COLO668 (cell line): ENCODE measurements at regions not wholly inside any gene's neighbourhood (a gene's known extent, or its start where the extent isn't known, plus 50 kb on each side); places are given as distances from the start of the nearest gene placed in this dataset.

ENCODE experiments used
- DNase-seq: peaks from one replicate; lab custom pipeline; 2025; ENCODE audit not compliant: unreplicated experiment; lab: John Stamatoyannopoulos, UW

DNA sequence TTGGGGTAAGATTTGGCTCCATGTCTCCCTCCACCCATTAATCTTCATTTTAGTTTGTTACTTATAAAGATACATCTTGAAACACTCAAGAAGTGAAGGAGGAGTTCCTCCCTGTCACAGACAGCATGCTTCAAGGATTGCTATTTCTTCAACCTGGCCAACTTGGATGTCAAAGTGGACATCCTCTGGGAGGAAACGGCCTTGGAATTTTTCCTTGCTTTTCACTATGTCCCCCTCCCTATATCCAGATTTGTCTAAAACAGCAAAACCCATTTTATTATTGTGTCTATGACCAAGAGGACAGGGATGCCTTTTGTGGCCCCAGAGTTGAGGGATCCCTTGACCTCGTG is 242.9 kb downstream of the LPIN1 start:
- DNase-seq, result no peak

DNA sequence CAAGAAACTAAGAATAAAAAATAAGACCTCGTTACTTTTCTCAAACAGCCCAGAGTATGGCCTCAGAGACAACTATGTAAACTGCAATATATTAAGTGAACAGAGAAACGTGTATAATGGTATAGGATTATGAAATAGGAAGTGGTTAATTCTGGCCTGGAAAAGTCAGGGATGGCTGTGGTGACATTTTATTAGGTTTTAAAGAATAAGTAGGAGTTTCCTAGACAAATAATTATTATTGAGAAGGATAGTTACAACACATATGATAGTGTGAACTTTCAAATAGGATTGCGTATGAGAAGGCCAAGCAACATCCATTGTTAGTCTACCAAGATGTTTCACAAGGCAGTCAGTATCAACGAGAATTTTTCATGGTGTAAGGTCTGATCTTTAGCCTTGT is 244.1 kb downstream of the LPIN1 start:
- DNase-seq, result no peak

DNA sequence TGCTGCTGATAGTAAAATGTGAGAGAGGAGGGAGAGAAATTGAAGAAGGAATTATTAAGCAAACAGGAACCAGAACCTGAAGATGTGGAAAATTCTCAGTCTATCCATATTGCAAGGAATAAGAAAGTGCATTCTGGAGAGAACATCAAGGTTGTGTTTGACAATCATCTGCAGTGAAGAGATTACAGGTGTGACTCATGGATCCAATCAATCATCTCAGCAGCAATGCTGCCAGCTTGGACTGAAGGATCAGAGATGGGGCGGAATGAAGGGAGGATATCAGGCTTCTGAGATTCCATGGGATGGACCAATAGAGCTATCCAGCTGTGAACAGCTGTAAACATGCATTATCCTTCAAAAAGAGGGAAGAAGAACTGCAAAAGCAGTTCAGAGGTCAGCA is 247.3 kb downstream of the LPIN1 start:
- no peak for DNase-seq

DNA sequence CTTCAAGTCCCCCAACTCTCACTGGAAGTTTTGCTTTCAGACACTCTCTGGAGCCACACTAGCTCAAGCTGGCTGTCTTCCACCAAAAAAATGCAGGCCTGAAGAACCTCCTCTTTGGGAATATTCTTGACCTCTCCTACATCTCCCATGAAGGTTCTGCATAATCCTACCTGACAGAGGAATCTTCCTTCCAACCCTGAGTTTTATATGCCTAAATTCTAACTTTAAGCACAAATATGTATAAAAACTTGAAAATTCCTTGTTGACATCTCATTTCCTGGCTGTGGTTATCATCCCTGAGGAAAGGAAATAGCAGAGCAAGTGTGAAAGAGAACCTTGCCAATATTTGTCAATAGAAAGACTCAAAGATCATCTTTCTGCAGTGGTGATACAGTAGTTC is 249.0 kb downstream of the LPIN1 start:
- no peak for DNase-seq

DNA sequence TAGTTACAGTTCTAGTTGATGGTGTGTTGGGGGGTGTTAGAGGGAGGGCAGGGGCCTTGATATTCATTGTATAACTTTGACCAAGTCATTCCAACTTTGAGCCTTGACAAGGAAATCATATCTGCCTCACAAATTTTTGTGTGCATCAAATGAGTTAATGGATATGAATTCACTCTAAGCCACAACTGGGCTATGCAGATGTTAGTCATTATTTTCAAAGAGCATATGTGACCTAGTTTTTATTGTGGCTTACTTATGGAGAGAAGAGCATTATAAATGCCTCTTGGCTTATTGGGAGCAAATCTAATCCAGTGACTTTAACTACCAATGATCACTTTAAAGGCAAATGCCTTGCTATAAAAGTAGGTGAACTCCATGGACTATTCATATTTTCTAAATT is 250.2 kb downstream of the LPIN1 start:
- no peak for DNase-seq

DNA sequence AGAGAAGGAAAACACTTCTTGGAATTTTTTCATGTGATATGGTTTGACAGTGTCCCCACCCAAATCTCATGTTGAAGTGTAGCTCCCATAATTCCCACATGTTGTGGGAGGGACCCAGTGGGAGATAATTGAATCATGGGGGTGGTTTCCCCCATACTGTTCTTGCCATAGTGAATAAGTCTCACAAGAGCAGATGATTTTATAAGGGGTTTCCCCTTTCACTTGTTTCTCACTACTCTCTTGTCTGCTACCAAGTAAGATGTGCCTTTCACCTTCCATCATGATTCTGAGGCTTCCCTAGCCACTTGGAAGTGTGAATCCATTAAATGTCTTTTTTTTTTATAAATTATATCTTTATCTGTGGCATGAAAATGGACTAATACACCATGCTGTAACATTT is 250.7 kb downstream of the LPIN1 start:
- DNase-seq, result no peak

DNA sequence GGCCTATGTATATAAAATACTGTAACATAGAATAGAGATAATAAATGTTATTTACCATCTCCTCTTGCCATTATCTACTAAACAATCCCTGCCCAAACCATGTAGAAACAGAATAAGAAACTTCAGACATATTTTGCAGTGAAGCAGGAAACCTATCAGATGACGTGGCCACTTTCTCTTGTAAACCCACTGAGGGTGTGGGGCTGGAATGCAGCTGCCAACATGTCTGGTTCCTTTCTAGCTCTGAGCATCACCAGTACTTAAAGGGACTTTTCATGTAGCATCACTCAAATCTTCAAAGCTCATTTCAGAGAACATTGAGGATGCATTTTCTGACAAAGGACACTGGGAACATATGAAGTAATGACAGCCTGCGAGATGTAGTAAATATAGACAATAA is 251.8 kb downstream of the LPIN1 start:
- DNase-seq, result no peak

DNA sequence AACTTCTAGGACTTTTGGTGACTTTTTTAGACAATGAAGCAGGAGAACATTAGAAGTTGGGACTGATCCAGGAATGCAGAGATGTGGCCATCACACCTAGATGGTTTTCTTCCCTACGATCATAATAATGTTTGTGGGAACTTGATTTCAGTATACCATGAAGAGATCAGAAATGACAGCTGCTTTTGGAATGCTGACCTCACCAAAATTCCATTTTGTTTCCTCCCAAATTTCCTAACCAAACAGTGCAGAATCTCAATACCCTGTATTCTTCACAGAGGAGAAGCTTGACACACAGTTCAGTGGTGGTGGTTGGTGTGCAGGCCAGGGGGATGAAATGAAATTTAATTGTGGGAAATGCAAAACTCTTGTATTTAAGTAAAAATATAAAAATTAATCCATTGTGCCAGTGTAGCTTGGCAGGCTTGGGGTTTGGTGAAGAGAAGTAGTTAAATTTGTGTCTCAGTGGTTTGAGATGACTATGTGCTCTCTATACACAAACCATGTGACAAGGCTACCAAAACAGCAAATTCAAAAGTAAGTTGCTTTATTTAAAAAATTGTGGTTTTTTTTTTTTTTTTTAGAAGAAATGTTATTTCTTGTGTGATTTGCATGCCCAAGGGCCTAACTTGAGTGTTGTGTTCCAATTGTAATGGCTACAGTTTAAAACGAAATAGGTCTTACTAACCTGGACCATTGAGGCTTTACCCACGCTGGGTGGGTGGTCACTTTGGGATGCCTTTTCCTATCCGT is 252.4 kb downstream of the LPIN1 start:
- DNase-seq, result no peak

DNA sequence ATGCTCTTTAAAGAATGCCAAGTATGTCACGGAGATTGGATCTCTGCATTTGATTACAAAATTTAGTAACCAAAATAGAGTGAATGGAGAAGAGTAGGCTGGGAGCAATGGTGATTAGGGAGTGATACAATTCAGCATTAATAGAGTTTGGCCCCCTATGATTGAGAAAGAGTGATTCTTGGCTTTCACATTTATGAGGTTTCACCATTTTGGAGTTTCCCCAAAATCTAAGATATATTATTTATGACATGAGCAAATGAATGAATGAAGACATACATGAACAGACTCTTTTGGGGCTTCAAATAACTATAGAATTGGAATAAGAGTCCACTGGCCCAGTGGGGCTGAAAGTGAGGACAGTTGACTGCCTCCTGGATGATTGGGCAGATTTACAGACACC is 255.2 kb downstream of the LPIN1 start:
- DNase-seq, result no peak

DNA sequence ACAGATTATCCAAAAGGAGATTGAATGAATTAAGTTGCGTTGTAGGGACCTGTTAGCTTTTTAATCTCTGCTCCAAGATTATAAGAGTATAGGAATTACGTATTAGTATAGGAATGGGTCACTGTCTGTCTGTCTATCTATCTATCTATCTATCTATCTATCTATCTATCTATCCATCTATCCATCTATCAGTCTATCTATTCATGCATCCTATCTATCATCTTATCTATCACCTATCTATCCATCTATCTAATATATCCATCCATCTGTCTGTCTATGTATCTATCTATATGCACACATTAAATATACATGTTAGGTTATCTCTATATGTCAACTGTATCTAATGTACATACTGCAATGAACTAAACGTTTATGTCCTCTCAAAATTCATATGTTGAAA is 255.8 kb downstream of the LPIN1 start:
- DNase-seq, result no peak

DNA sequence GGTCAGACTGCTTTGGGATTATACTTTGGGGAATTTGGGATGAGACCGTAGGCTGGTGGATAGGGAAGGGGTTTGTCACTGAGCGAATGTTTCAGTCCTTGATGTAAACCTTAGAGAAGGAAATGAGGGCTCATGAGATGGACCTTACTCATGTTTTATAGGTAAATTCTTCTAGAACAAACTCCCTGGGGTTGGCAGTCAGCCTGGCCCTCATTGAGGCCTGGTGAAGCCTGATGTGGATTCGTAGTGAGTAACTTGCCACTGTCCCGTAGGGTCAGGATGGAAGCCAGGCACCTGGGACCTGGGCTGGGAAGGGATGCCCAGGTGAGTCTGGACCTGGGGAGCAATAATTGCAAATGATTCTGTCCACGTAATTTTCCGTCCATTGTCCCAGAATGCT is 258.3 kb downstream of the LPIN1 start:
- no peak for DNase-seq

DNA sequence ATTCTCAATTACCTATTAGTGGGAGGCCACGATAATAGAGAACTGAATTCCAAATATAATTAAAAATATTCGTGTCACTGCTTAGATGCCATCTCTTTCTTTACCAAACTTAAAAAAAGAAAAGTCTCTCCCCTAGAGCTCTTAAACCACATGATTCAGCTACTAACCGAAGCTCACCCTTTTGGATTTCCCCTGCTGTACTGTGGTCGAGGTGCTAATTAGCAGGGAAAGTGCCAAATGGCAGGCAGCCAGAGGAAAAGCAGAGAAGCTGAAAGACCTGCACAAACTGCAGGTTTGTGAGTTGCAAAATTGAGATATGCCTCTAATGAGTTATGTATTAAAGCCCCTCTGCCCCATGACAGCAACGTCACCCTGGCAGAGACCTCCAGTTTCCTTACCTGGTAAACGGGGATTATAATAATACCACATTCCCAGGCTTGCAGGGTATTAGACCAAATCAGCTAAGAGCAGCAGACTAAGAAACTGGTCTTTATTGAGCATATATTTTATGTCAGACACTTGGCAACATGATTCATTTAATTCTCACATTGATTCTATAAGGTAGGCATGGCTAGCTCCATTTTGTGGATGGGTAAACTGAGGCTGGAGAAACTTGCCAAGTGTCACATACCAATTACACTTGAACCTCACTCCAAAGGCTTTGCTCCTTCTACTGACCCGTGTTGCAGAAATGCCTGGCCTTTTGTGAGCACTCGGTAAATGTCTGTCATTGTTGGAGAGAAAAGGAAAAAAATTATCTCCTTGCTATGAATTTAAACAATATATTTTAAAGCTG is 259.7 kb downstream of the LPIN1 start:
- no peak for DNase-seq

DNA sequence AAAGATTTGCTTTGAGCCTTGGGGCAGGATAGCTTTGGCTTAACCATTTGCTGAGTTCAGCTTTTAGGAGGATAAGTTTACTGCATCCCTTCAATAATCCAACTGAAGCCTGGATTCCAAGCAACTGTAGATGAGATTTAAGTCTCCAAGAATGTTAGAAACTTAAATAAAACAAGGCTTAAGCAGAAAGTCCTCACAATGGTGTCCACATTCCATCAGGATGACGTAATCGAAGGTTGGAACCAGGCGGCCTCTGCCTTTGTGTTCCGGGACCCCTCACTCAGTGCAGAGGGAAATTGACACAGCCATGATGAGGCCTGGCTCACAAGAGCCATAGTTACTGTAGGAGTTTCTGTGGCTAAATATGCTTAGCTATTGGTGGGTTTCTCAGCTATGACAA is 260.4 kb downstream of the LPIN1 start:
- DNase-seq, result no peak

DNA sequence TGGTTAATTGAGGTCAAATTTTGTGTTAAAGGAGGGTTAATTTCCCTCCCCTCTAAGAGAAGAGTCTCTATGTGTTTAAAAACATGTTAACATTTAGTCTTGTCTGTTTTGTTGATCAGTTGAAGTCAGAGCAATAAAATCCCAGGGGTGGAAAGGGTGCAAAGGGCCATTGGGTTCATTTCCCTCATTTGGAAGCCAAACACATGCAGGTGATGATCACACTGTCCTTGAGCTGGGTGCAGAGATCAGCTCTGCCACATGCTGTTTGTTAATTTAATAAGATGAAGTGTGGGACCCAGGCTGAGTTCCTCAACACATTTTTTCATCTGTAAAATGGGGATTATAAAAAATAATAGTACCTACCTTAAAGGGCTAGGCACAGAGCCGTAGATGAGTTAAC is 260.9 kb downstream of the LPIN1 start:
- DNase-seq, result no peak

DNA sequence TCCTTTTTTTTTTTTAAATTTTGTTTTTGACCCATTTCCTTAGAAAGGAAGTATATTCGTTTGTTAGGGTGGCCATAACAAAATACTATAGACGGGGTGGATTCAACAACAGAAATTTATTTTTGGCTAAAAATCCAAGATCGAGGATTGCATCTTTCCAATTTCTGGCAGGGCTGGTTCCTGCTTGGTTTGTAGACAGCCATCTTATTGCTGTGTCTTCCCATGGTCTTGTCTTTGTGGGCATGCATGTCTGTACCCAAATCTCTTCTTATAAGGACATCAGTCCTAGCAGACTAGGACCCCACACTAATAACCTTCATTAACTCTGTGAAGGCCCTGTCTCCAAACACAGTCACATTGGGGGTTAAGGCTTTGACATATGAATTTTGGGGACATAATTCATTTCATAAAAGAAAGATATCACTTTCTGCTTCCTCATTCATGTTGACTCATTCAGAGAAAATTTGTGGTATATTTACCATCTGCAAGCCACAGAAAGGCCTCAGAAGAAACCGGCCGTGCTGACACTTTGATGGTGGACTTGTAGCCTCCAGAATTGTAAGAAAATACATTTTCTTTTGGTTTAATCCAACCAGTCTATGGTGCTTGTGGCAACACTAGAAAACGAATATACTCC is 262.1 kb downstream of the LPIN1 start:
- no peak for DNase-seq

DNA sequence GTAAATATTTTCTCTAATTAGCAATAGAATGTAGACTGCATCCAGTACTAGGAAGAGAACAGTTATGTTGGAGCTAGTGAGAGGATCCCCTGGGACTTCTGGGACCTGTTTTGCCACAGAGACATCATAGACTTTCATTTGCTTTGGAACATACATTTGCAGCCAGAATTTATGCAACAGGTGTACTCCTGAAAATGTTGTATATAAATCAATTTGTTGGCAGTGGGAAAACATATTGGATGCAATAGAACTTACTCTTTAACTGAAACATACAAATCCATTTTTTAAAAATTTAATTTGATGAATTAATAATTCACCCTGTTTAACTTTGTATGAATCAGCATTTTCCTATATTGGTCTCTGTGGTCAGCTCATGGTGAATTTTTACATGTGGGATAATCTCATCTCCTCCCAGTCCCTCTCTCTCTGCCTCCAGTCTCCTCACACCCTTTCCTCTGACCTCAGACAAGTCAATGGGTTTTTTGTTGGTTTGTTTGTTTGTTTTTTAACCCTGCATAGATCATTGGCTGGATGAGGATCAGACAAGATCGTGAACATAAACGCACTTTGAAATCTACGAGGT is 263.0 kb downstream of the LPIN1 start:
- DNase-seq, result no peak

DNA sequence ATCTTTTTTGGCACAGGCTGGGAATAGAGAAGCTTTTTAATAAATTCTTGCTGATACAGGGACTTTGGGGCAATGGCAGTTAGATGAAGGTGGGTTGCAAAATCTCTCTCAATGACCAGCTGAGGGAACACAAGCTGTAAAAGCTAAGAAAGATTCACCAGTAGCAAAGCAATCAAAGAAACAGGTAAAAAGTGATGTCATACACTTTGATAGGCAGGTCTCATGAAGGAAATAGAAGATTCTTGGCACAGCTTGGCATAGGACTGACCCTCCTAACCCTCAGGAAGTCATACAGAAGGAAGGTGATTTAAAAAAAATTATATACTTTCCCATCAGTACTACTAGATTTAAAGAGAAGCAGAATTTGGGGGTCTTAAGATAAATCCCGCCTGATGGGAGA is 263.6 kb downstream of the LPIN1 start:
- no peak for DNase-seq

DNA sequence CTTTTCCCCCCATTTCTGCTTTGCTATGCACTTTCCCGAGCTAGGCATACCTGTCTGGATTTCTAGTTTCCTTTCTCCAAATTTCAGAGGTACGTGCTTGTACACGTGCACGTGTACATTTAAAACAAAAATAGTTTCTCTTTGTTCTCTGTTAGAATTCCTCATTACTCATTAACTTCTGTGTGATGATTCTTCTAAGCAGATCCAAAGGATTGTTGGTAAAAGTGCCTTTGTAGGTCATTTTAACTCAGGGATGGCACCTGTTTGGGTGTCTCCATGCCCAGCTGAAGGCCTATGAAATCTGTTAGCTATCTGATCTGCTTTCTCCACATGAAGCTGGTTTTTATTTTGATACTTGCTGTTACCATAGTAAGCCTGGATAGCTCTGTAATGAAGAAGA is 264.3 kb downstream of the LPIN1 start:
- no peak for DNase-seq

DNA sequence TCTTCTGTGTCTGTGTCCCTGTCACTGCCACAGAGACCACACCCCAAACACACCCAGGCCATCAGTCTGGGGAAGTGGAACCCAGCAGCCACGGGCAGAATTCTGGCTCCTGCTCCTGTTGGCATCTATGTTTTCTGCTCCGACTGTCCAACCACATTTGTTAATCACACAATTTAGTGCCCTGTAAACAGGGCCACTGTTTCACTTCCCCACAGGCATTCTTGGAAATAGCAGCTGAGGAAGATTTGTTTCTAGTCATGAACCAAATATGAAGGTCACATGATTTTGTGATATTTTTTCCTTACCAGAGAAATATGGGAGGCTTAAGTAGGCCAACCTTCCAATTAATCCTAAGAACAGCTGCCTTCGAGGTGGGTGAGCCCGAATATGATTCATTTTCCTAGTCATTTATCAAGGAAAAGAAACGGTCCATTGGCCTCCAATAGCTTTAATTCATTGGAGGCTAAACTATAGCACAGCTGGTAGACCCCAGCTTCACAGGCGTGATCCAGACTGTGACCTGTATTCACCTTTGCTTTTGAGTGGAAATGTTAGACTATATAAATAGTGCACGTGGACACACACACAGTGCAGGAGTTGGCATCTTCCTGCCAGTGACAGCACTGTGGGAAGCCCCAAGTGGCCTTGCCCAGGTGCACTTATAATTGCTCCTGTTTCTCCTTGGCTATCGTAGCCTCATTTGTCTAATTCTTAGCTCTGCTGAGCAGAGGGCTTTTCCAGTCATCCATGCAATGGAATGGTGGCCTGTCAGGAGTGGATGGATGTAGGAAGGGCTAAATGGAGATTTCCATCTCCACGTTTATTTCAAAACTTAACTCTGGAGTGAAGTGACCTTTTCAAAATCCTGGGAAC is 267.9 kb downstream of the LPIN1 start:
- peak; percentile 58 for DNase-seq

DNA sequence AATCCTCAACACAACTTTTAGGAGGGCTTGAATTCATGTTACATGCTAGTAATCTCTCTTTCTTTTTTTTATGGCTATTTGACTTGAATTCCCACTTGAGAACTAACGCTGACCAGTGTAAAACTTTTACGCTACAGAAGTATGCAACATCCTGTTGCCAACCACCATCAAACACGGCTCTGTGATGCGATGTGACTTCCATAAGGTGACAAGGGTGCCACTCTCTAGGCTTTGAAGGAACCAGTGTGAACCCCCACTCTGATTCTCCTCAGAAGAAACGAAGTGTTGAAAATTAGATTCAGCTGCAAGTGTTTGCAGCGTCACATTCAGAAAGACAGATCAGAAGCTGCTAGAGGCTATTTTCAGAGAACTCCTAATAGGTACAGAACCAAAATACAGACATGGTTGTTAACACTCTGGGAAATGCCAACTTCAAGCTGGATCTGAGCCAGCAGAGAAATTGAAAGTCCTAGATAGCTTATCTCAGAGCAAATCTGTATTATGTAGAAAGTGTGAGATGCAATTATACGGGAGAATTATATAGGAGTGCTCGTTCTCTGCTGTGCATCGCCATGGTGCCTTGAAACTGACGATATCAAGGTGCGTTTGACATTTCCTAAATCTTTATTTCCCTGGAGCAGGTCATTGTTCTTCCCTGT is 271.2 kb downstream of the LPIN1 start:
- no peak for DNase-seq
